Calu3 (cell line): ENCODE measurements at regions not wholly inside any gene's neighbourhood (a gene's known extent, or its start where the extent isn't known, plus 50 kb on each side); places are given as distances from the start of the nearest gene placed in this dataset.

Experiments
- BruUV-seq: library from RNA; stranded (reverse); fragments of 400-500 nt; replicated peaks from 2 replicates; lab custom pipeline; 2021; lab: Mats Ljungman, UMichigan
- CTCF ChIA-PET: fragments of 300-600 bp; sonication (Branson Sonifier 250); formaldehyde crosslinking; loops from one replicate; lab custom pipeline; 2022; ENCODE audit warnings: antibody characterized with exemption; lab: Charles Lee
- DNase-seq: peaks from one replicate; pipeline ENCODE4 v3.0.0; 2022
- H3K27ac Mint-ChIP-seq: one replicate; pipeline ENCODE4 v1.8.0; 2022; ENCODE audit warnings: mixed read lengths; ENCODE audit not compliant: unreplicated experiment
- H3K27me3 Mint-ChIP-seq: one replicate; pipeline ENCODE4 v1.8.0; 2022; ENCODE audit warnings: mixed read lengths; ENCODE audit not compliant: unreplicated experiment
- H3K36me3 Mint-ChIP-seq: one replicate; pipeline ENCODE4 v1.8.0; 2022; ENCODE audit warnings: mild to moderate bottlenecking, moderate library complexity, mixed read lengths; ENCODE audit not compliant: insufficient read depth, unreplicated experiment
- H3K4me1 Mint-ChIP-seq: one replicate; pipeline ENCODE4 v1.8.0; 2022; ENCODE audit warnings: mild to moderate bottlenecking, low read depth, mixed read lengths; ENCODE audit not compliant: unreplicated experiment
- H3K4me3 Mint-ChIP-seq: one replicate; pipeline ENCODE4 v1.8.0; 2022; ENCODE audit warnings: mild to moderate bottlenecking, low read depth, moderate library complexity, mixed read lengths; ENCODE audit not compliant: unreplicated experiment
- H3K9me3 Mint-ChIP-seq: one replicate; pipeline ENCODE4 v1.8.0; 2022; ENCODE audit warnings: low read depth, mixed read lengths; ENCODE audit not compliant: unreplicated experiment
- CTCF ChIP-seq: fragments of 200-600 bp; IDR thresholded peaks from one replicate; pipeline ENCODE4 v1.8.0; 2022; ENCODE audit warnings: antibody characterized with exemption; ENCODE audit not compliant: unreplicated experiment
- intact Hi-C: fragments of 100-400 bp; cut with micrococcal nuclease; formaldehyde crosslinking; loops from one replicate; pipeline ENCODE4 v1.10.0; 2022; ENCODE audit not compliant: unreplicated experiment

GRCh38 chr2:52390651-52391050 lies 1358.7 kb upstream of the NRXN1 start:
- Mint-ChIP-seq H3K36me3 (no peaks in the 10 kb centered on the region), H3K9me3 (peaks cover 8% of the 10 kb centered on the region), H3K4me3 (no peak overlapping the region), H3K27ac (no peak overlapping the region), H3K4me1 (no peaks in the 10 kb centered on the region), H3K27me3 (no peaks in the 10 kb centered on the region)
- intact Hi-C loops, result no loop called here
- no TSS peak for BruUV-seq
- CTCF ChIA-PET, result no interaction called here
- no peak for TF ChIP-seq CTCF
- DNase-seq, result no peak

GRCh38 chr2:52387937-52388590 lies 1356.1 kb upstream of the NRXN1 start:
- Mint-ChIP-seq H3K9me3 (peaks cover 14% of the 10 kb centered on the region), H3K27me3 (no peaks in the 10 kb centered on the region), H3K36me3 (no peaks in the 10 kb centered on the region), H3K27ac (no peak overlapping the region), H3K4me3 (no peak overlapping the region), H3K4me1 (no peaks in the 10 kb centered on the region)
- DNase-seq, result no peak
- no peak for TF ChIP-seq CTCF
- no TSS peak for BruUV-seq
- CTCF ChIA-PET, result no interaction called here
- intact Hi-C loops, result no loop called here

GRCh38 chr2:52386433-52387030 lies 1354.6 kb upstream of the NRXN1 start:
- Mint-ChIP-seq H3K9me3 (peaks cover 14% of the 10 kb centered on the region), H3K27ac (no peak overlapping the region), H3K4me3 (no peak overlapping the region), H3K36me3 (no peaks in the 10 kb centered on the region), H3K27me3 (no peaks in the 10 kb centered on the region), H3K4me1 (no peaks in the 10 kb centered on the region)
- CTCF ChIA-PET, result no interaction called here
- intact Hi-C loops, result no loop called here
- DNase-seq, result no peak
- no peak for TF ChIP-seq CTCF
- no TSS peak for BruUV-seq

GRCh38 chr2:52383541-52383940 lies 1351.6 kb upstream of the NRXN1 start:
- Mint-ChIP-seq H3K36me3 (no peaks in the 10 kb centered on the region), H3K4me1 (no peaks in the 10 kb centered on the region), H3K27ac (no peak overlapping the region), H3K27me3 (no peaks in the 10 kb centered on the region), H3K4me3 (no peak overlapping the region), H3K9me3 (peaks cover 20% of the 10 kb centered on the region)
- DNase-seq, result no peak
- no peak for TF ChIP-seq CTCF
- BruUV-seq, result no TSS peak
- intact Hi-C loops, result no loop called here
- CTCF ChIA-PET, result no interaction called here
